ENCODE measurements at regions not wholly inside any gene's neighbourhood (a gene's known extent, or its start where the extent isn't known, plus 50 kb on each side); places are given as distances from the start of the nearest gene placed in this dataset.

DNA sequence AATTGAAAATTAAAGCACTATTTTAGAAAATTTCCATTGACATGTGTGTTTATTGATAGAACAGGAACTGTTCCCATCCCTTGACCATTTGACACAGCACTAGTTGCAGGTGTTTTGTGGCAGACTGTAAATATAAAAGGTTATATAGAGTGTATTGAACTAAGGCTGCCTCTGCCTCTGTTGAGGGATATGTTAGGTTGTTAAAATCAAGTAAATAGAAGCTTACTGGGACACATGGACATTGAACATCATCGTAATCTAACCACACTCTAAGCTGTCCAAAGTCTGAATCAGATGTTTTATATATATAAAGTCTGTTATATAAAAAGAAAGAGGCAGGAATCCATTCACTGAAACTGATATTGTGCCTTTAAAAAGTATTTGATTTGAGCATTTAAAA lies 308.1 kb upstream of the PKN2 start:
- no peak for TF ChIP-seq CTCF (IDR thresholded peaks at IDR 0.05 in 4 of 5, conservative IDR thresholded peaks at IDR 0.05 in 1 of 5)
- TF ChIP-seq POLR2A (IDR thresholded peaks at IDR 0.05) = no peak

Measured in gastrocnemius medialis (tissue), 4 donors.